Upper lobe of left lung (tissue), 6 donors: ENCODE measurements at regions not wholly inside any gene's neighbourhood (a gene's known extent, or its start where the extent isn't known, plus 50 kb on each side); places are given as distances from the start of the nearest gene placed in this dataset.

Experiments used
- ATAC-seq, 2 donors: fragments of 200-7000 bp; cut with Tn5 transposase; one replicate each; pipeline ENCODE4 v1.9.1; 2022; ENCODE audit warnings: mild to moderate bottlenecking in 2 of 2, moderate library complexity in 2 of 2; ENCODE audit not compliant: low FRiP score in 2 of 2
- DNase-seq, 2 donors: peaks; one replicate each; pipeline ENCODE4 v3.0.0-alpha.2; 2019 to 2020
- H3K27ac ChIP-seq, 4 donors: fragments of 200-600 bp; sonication (generic); one replicate each; pipeline ENCODE4 v1.5.1; 2016 to 2019
- H3K27me3 ChIP-seq, 4 donors: fragments of 200-600 bp; sonication (generic); one replicate each; pipeline ENCODE4 v1.5.1; 2017 to 2019
- H3K36me3 ChIP-seq, 4 donors: fragments of 200-600 bp; sonication (generic); one replicate each; pipeline ENCODE4 v1.5.1; 2016 to 2019
- H3K4me1 ChIP-seq, 4 donors: fragments of 200-600 bp; sonication (generic); one replicate each; pipeline ENCODE4 v1.5.1; 2018 to 2019
- H3K4me3 ChIP-seq, 4 donors: fragments of 200-600 bp; sonication (generic); one replicate each; pipeline ENCODE4 v1.5.1; 2017 to 2019; ENCODE audit warnings: mild to moderate bottlenecking in 2 of 4, moderate library complexity in 1 of 4
- H3K9me3 ChIP-seq, 4 donors: fragments of 200-600 bp; sonication (generic); one replicate each; pipeline ENCODE4 v1.5.1; 2018 to 2019
- CTCF ChIP-seq, 6 experiments: fragments of 450-650 bp in 4 of 6; fragments of 200-600 bp in 2 of 6; sonication (generic) in 2 of 6; IDR thresholded peaks; one replicate each; pipeline ENCODE4 v1.5.1; 2016 to 2019; ENCODE audit warnings: antibody characterized with exemption in 6 of 6
- EP300 ChIP-seq, 4 donors: sonication (generic); formaldehyde crosslinking; IDR thresholded peaks; one replicate each; pipeline ENCODE4 v1.5.1; 2017; ENCODE audit warnings: antibody characterized with exemption in 4 of 4, control low read depth in 2 of 4
- POLR2A ChIP-seq, 4 donors: fragments of 450-650 bp; IDR thresholded peaks; one replicate each; pipeline ENCODE4 v1.5.1; 2016 to 2017; ENCODE audit warnings: antibody characterized with exemption in 4 of 4, mild to moderate bottlenecking in 2 of 4
- POLR2AphosphoS5 ChIP-seq, 2 donors: sonication (generic); formaldehyde crosslinking; IDR thresholded peaks; one replicate each; pipeline ENCODE4 v1.5.1; 2017; ENCODE audit warnings: antibody characterized with exemption in 2 of 2
- WGBS, 2 donors: methylation state at CpG; one replicate each; pipeline ENCODE4 v1.1.5; 2017 to 2018; 5-methylcytosine and 5-hydroxymethylcytosine counted together
- donor health status: DM: no; HTN: no; CAD: no; lungs with moderate emphysema.
- donor health status: DM: no; HTN: yes; CAD: no; lungs with severe emphysema.

GRCh38 chr2:66082581-66082980, 352.3 kb upstream of the MEIS1 start:
- no peak for ATAC-seq
- no peak for TF ChIP-seq POLR2AphosphoS5 (IDR thresholded peaks at IDR 0.05)
- no peak for TF ChIP-seq CTCF (IDR thresholded peaks at IDR 0.05)
- no peak for TF ChIP-seq POLR2A (IDR thresholded peaks at IDR 0.05)
- no peak for TF ChIP-seq EP300 (IDR thresholded peaks at IDR 0.05)
- 43 to 60% methylated on average over 1 of the region's 1 CpG for WGBS, 2 donors
- H3K9me3 ChIP-seq, result no peaks in the 10 kb centered on the region
- DNase-seq, result no peak
- H3K4me3 ChIP-seq, result no peak overlapping the region
- no peaks in the 10 kb centered on the region for H3K36me3 ChIP-seq
- no peak overlapping the region for H3K27ac ChIP-seq
- H3K4me1 ChIP-seq, result no peaks in the 10 kb centered on the region
- no peaks in the 10 kb centered on the region for H3K27me3 ChIP-seq

GRCh38 chr2:66080127-66080526, 354.8 kb upstream of the MEIS1 start:
- Histone ChIP-seq H3K4me1 (no peaks in the 10 kb centered on the region), H3K36me3 (no peaks in the 10 kb centered on the region), H3K27ac (no peak overlapping the region), H3K9me3 (no peaks in the 10 kb centered on the region), H3K27me3 (no peaks in the 10 kb centered on the region), H3K4me3 (no peak overlapping the region)
- TF ChIP-seq CTCF (IDR thresholded peaks at IDR 0.05), result no peak
- TF ChIP-seq POLR2A (IDR thresholded peaks at IDR 0.05), result no peak
- TF ChIP-seq POLR2AphosphoS5 (IDR thresholded peaks at IDR 0.05), result no peak
- no peak for TF ChIP-seq EP300 (IDR thresholded peaks at IDR 0.05)
- ATAC-seq (no peak), DNase-seq (no peak)
- WGBS, 2 donors, result 30 to 37% methylated on average over 4 to 5 of the region's 5 CpGs

GRCh38 chr2:66073172-66073571, 361.8 kb upstream of the MEIS1 start:
- Histone ChIP-seq H3K9me3 (no peaks in the 10 kb centered on the region), H3K27me3 (no peaks in the 10 kb centered on the region), H3K4me1 (no peaks in the 10 kb centered on the region), H3K27ac (no peak overlapping the region), H3K36me3 (no peaks in the 10 kb centered on the region), H3K4me3 (no peak overlapping the region)
- no peak for ATAC-seq
- TF ChIP-seq POLR2AphosphoS5 (IDR thresholded peaks at IDR 0.05), result no peak
- no peak for DNase-seq
- WGBS, 2 donors, result 85 to 89% methylated on average over 4 of the region's 4 CpGs

DNA sequence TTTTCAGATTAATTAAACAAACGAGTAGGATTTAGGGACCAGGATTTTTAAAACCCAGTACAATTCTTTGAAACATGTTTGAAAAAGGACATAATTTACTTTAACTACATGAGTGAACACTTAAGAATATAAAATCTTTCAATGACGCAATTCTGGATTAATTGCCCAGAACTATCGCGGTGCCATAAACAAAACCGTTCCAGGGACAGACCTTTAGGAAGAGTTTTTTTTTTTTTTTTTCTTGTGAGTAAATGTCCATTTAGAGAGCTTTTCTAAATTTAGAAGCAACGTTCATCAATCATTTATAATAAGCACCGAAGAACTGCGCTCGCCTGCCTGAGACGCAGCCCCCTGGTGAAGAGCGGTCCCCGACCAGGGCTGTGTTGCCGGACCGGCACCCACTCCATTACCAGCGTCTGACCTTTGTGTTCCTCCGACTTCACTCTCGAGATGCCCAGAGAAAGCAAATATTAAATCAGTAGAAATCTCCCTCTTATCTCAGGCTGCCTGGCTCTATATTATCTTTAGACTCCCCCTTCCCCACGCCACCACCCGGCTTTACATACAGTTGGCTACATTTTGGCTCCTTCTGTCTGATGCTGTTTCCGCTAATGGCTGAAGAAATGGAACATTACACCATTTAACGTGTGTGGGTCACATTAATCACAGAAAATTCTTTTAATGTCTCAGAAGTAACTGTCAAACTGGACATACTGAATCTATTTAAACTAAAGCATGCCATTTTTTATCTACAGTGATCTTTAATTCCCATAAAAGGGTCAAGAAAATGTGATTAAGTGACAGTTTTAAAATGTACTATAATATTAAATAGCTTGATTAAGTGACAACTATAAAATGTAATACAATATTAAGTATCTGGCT, 364.0 kb upstream of the MEIS1 start:
- ATAC-seq (no peak), DNase-seq (peak in 1 of 2 donors; percentile 27)
- peak overlapping the region in 2 of 4 donors; percentile 7 to 15 for H3K4me3 ChIP-seq
- H3K4me1 ChIP-seq, result no peaks in the 10 kb centered on the region
- H3K36me3 ChIP-seq, result no peaks in the 10 kb centered on the region
- no peaks in the 10 kb centered on the region for H3K27me3 ChIP-seq
- no peaks in the 10 kb centered on the region for H3K9me3 ChIP-seq
- 42 to 46% methylated on average over 21 of the region's 21 CpGs for WGBS, 2 donors
- TF ChIP-seq POLR2A (IDR thresholded peaks at IDR 0.05) (no peak), EP300 (IDR thresholded peaks at IDR 0.05) (no peak), CTCF (IDR thresholded peaks at IDR 0.05) (no peak), POLR2AphosphoS5 (IDR thresholded peaks at IDR 0.05) (no peak)
- no peak overlapping the region for H3K27ac ChIP-seq

GRCh38 chr2:66069937-66070720, 364.8 kb upstream of the MEIS1 start:
- 89 to 95% methylated on average over 2 of the region's 2 CpGs for whole genome bisulfite sequencing, 2 donors
- no peak for ATAC-seq
- no peaks in the 10 kb centered on the region for H3K27me3 ChIP-seq
- H3K36me3 ChIP-seq, result no peaks in the 10 kb centered on the region
- TF ChIP-seq POLR2AphosphoS5 (IDR thresholded peaks at IDR 0.05) (no peak), CTCF (IDR thresholded peaks at IDR 0.05) (no peak), EP300 (IDR thresholded peaks at IDR 0.05) (no peak), POLR2A (IDR thresholded peaks at IDR 0.05) (no peak)
- no peak overlapping the region for H3K27ac ChIP-seq
- H3K4me1 ChIP-seq, result no peaks in the 10 kb centered on the region
- peak overlapping the region in 1 of 4 donors; percentile 15 for H3K4me3 ChIP-seq
- no peak for DNase-seq
- H3K9me3 ChIP-seq, result no peaks in the 10 kb centered on the region
